ENCODE measurements at regions not wholly inside any gene's neighbourhood (a gene's known extent, or its start where the extent isn't known, plus 50 kb on each side); places are given as distances from the start of the nearest gene placed in this dataset.

GRCh38 chr4:28759064-28759463 is 1898.4 kb downstream of the STIM2 start:
- Histone ChIP-seq H3K9me3 (ENCODE audit: low read length) (no peaks in the 10 kb centered on the region), H3K4me1 (ENCODE audit: insufficient read depth, low read length) (no peaks in the 10 kb centered on the region), H3K27ac (ENCODE audit: low read depth, low read length) (no peak overlapping the region), H3K36me3 (ENCODE audit: insufficient read depth, low read length) (no peaks in the 10 kb centered on the region), H3K9ac (ENCODE audit: low read length) (no peak overlapping the region), H3K4me3 (ENCODE audit: low read depth in 1 of 2, low read length in 2 of 2) (no peak overlapping the region), H3K27me3 (ENCODE audit: control insufficient read depth in 1 of 2, insufficient read depth in 2 of 2, low read length in 2 of 2) (no peaks in the 10 kb centered on the region)

GRCh38 chr4:28760003-28760402 is 1899.4 kb downstream of the STIM2 start:
- Histone ChIP-seq H3K9me3 (ENCODE audit: low read length) (no peaks in the 10 kb centered on the region), H3K36me3 (ENCODE audit: insufficient read depth, low read length) (no peaks in the 10 kb centered on the region), H3K27ac (ENCODE audit: low read depth, low read length) (no peak overlapping the region), H3K4me1 (ENCODE audit: insufficient read depth, low read length) (no peaks in the 10 kb centered on the region), H3K4me3 (ENCODE audit: low read depth in 1 of 2, low read length in 2 of 2) (no peak overlapping the region), H3K9ac (ENCODE audit: low read length) (no peak overlapping the region), H3K27me3 (ENCODE audit: control insufficient read depth in 1 of 2, insufficient read depth in 2 of 2, low read length in 2 of 2) (no peaks in the 10 kb centered on the region)

GRCh38 chr4:28772066-28772465 is 1911.4 kb downstream of the STIM2 start:
- Histone ChIP-seq H3K36me3 (ENCODE audit: insufficient read depth, low read length) (no peaks in the 10 kb centered on the region), H3K27me3 (ENCODE audit: control insufficient read depth in 1 of 2, insufficient read depth in 2 of 2, low read length in 2 of 2) (no peaks in the 10 kb centered on the region), H3K27ac (ENCODE audit: low read depth, low read length) (no peak overlapping the region), H3K4me1 (ENCODE audit: insufficient read depth, low read length) (peaks cover 14% of the 10 kb centered on the region), H3K9me3 (ENCODE audit: low read length) (no peaks in the 10 kb centered on the region), H3K4me3 (ENCODE audit: low read depth in 1 of 2, low read length in 2 of 2) (no peak overlapping the region), H3K9ac (ENCODE audit: low read length) (no peak overlapping the region)

- H3K4me1 ChIP-seq (ENCODE audit: insufficient read depth, low read length), result peaks cover 14% of the 10 kb centered on the region
- H3K27ac ChIP-seq (ENCODE audit: low read depth, low read length), result no peak overlapping the region
- no peaks in the 10 kb centered on the region for H3K27me3 ChIP-seq (ENCODE audit: control insufficient read depth in 1 of 2, insufficient read depth in 2 of 2, low read length in 2 of 2)
- no peak overlapping the region for H3K9ac ChIP-seq (ENCODE audit: low read length)
- no peaks in the 10 kb centered on the region for H3K36me3 ChIP-seq (ENCODE audit: insufficient read depth, low read length)
- no peak overlapping the region for H3K4me3 ChIP-seq (ENCODE audit: low read depth in 1 of 2, low read length in 2 of 2)
- no peaks in the 10 kb centered on the region for H3K9me3 ChIP-seq (ENCODE audit: low read length)
These were observed 1912.1 kb downstream of the STIM2 start for GRCh38 chr4:28772788-28773187.

- no peak overlapping the region for H3K4me3 ChIP-seq (ENCODE audit: low read depth in 1 of 2, low read length in 2 of 2)
- H3K27ac ChIP-seq (ENCODE audit: low read depth, low read length), result no peak overlapping the region
- H3K9me3 ChIP-seq (ENCODE audit: low read length), result no peaks in the 10 kb centered on the region
- no peaks in the 10 kb centered on the region for H3K27me3 ChIP-seq (ENCODE audit: control insufficient read depth in 1 of 2, insufficient read depth in 2 of 2, low read length in 2 of 2)
- H3K36me3 ChIP-seq (ENCODE audit: insufficient read depth, low read length), result no peaks in the 10 kb centered on the region
- no peak overlapping the region for H3K9ac ChIP-seq (ENCODE audit: low read length)
- H3K4me1 ChIP-seq (ENCODE audit: insufficient read depth, low read length), result peaks cover 14% of the 10 kb centered on the region
These were observed 1913.7 kb downstream of the STIM2 start for GRCh38 chr4:28774344-28774743.

DNA sequence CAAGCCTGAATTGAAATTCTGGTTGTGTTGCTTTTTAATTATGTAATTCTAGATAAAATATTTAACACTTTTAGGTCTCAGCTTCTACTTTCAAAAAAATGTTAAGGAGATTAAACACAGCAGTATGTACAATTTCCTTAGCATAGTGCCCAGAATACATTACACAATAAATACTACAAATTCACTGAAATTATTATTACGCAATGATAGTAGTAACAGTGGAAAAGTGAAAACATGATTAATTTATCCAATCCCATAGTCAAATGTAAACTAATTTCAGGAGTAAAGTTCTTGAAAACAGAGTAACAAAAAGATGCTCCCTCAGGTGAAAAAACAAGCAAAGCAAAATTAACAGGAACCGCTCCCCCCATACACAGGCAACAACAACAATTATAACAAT is 1915.4 kb downstream of the STIM2 start:
- no peaks in the 10 kb centered on the region for H3K36me3 ChIP-seq (ENCODE audit: insufficient read depth, low read length)
- no peaks in the 10 kb centered on the region for H3K9me3 ChIP-seq (ENCODE audit: low read length)
- H3K27ac ChIP-seq (ENCODE audit: low read depth, low read length), result no peak overlapping the region
- H3K27me3 ChIP-seq (ENCODE audit: control insufficient read depth in 1 of 2, insufficient read depth in 2 of 2, low read length in 2 of 2), result no peaks in the 10 kb centered on the region
- no peak overlapping the region for H3K9ac ChIP-seq (ENCODE audit: low read length)
- peaks cover 14% of the 10 kb centered on the region for H3K4me1 ChIP-seq (ENCODE audit: insufficient read depth, low read length)
- no peak overlapping the region for H3K4me3 ChIP-seq (ENCODE audit: low read depth in 1 of 2, low read length in 2 of 2)

DNA sequence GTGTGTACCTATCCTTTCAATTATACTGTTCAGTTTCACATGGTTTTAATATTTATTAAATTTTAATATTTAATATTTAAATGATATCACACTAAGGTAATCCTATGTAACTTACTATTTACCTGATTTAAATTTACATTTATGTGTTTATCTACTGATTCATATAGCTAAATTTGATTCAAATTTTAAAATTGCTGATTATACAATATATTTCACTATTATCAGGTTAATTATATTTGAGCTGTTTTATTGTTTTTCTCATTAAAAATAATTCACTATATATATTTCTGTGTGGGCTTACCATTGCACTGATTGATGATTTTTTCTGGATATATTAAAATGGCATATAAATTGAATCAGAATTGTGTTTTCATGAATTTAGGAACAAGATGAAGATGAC is 1923.5 kb downstream of the STIM2 start:
- Histone ChIP-seq H3K4me1 (ENCODE audit: insufficient read depth, low read length) (no peaks in the 10 kb centered on the region), H3K9ac (ENCODE audit: low read length) (no peak overlapping the region), H3K27ac (ENCODE audit: low read depth, low read length) (no peak overlapping the region), H3K9me3 (ENCODE audit: low read length) (no peaks in the 10 kb centered on the region), H3K36me3 (ENCODE audit: insufficient read depth, low read length) (no peaks in the 10 kb centered on the region), H3K4me3 (ENCODE audit: low read depth in 1 of 2, low read length in 2 of 2) (no peak overlapping the region), H3K27me3 (ENCODE audit: control insufficient read depth in 1 of 2, insufficient read depth in 2 of 2, low read length in 2 of 2) (no peaks in the 10 kb centered on the region)

GRCh38 chr4:28787947-28788346 is 1927.3 kb downstream of the STIM2 start:
- Histone ChIP-seq H3K9ac (ENCODE audit: low read length) (no peak overlapping the region), H3K27ac (ENCODE audit: low read depth, low read length) (no peak overlapping the region), H3K4me3 (ENCODE audit: low read depth in 1 of 2, low read length in 2 of 2) (no peak overlapping the region), H3K9me3 (ENCODE audit: low read length) (no peaks in the 10 kb centered on the region), H3K4me1 (ENCODE audit: insufficient read depth, low read length) (no peaks in the 10 kb centered on the region), H3K27me3 (ENCODE audit: control insufficient read depth in 1 of 2, insufficient read depth in 2 of 2, low read length in 2 of 2) (no peaks in the 10 kb centered on the region), H3K36me3 (ENCODE audit: insufficient read depth, low read length) (no peaks in the 10 kb centered on the region)

- no peak overlapping the region for H3K27ac ChIP-seq (ENCODE audit: low read depth, low read length)
- H3K4me1 ChIP-seq (ENCODE audit: insufficient read depth, low read length), result no peaks in the 10 kb centered on the region
- H3K9ac ChIP-seq (ENCODE audit: low read length), result no peak overlapping the region
- no peaks in the 10 kb centered on the region for H3K27me3 ChIP-seq (ENCODE audit: control insufficient read depth in 1 of 2, insufficient read depth in 2 of 2, low read length in 2 of 2)
- H3K9me3 ChIP-seq (ENCODE audit: low read length), result no peaks in the 10 kb centered on the region
- no peak overlapping the region for H3K4me3 ChIP-seq (ENCODE audit: low read depth in 1 of 2, low read length in 2 of 2)
- H3K36me3 ChIP-seq (ENCODE audit: insufficient read depth, low read length), result no peaks in the 10 kb centered on the region
These were observed 1928.4 kb downstream of the STIM2 start for GRCh38 chr4:28788929-28789490.

- no peaks in the 10 kb centered on the region for H3K4me1 ChIP-seq (ENCODE audit: insufficient read depth, low read length)
- H3K9ac ChIP-seq (ENCODE audit: low read length), result no peak overlapping the region
- H3K27me3 ChIP-seq (ENCODE audit: control insufficient read depth in 1 of 2, insufficient read depth in 2 of 2, low read length in 2 of 2), result no peaks in the 10 kb centered on the region
- H3K9me3 ChIP-seq (ENCODE audit: low read length), result no peaks in the 10 kb centered on the region
- no peak overlapping the region for H3K4me3 ChIP-seq (ENCODE audit: low read depth in 1 of 2, low read length in 2 of 2)
- H3K27ac ChIP-seq (ENCODE audit: low read depth, low read length), result no peak overlapping the region
- H3K36me3 ChIP-seq (ENCODE audit: insufficient read depth, low read length), result no peaks in the 10 kb centered on the region
These were observed 1927.1 kb upstream of the PCDH7 start for GRCh38 chr4:28792917-28793597.

- H3K4me3 ChIP-seq (ENCODE audit: low read depth in 1 of 2, low read length in 2 of 2), result no peak overlapping the region
These were observed 1920.5 kb upstream of the PCDH7 start for GRCh38 chr4:28799696-28800095.

GRCh38 chr4:28811025-28811424 is 1909.1 kb upstream of the PCDH7 start:
- Histone ChIP-seq H3K9ac (ENCODE audit: low read length) (no peak overlapping the region), H3K9me3 (ENCODE audit: low read length) (no peaks in the 10 kb centered on the region), H3K27ac (ENCODE audit: low read depth, low read length) (no peak overlapping the region), H3K36me3 (ENCODE audit: insufficient read depth, low read length) (no peaks in the 10 kb centered on the region), H3K4me3 (ENCODE audit: low read depth in 1 of 2, low read length in 2 of 2) (no peak overlapping the region), H3K27me3 (ENCODE audit: control insufficient read depth in 1 of 2, insufficient read depth in 2 of 2, low read length in 2 of 2) (no peaks in the 10 kb centered on the region), H3K4me1 (ENCODE audit: insufficient read depth, low read length) (no peaks in the 10 kb centered on the region)

More at GRCh38 chr4:28799696-28800095, 1920.5 kb upstream of the PCDH7 start:
- Histone ChIP-seq H3K4me1 (ENCODE audit: insufficient read depth, low read length) (no peaks in the 10 kb centered on the region), H3K27ac (ENCODE audit: low read depth, low read length) (no peak overlapping the region), H3K36me3 (ENCODE audit: insufficient read depth, low read length) (no peaks in the 10 kb centered on the region), H3K27me3 (ENCODE audit: control insufficient read depth in 1 of 2, insufficient read depth in 2 of 2, low read length in 2 of 2) (no peaks in the 10 kb centered on the region), H3K9me3 (ENCODE audit: low read length) (no peaks in the 10 kb centered on the region), H3K9ac (ENCODE audit: low read length) (no peak overlapping the region)

Data from muscle layer of colon (tissue), 2 donors.